Stomach (tissue), 8 donors: ENCODE measurements at regions not wholly inside any gene's neighbourhood (a gene's known extent, or its start where the extent isn't known, plus 50 kb on each side); places are given as distances from the start of the nearest gene placed in this dataset.

Experiments used
- DNase-seq, 2 donors: peaks; one replicate each; pipeline versions ENCODE4 v3.0.0 to v3.0.0-alpha.2; 2013 to 2019
- H3K27ac ChIP-seq, 5 donors: fragments of 200-600 bp in 4 of 5; sonication (generic) in 4 of 5; one replicate each; pipeline ENCODE4 v1.5.1; 2013 to 2019; ENCODE audit warnings: mild to moderate bottlenecking in 1 of 5, moderate library complexity in 1 of 5
- H3K27me3 ChIP-seq, 3 donors: fragments of 200-600 bp; sonication (generic); one replicate each; pipeline ENCODE4 v1.5.1; 2017 to 2019; ENCODE audit warnings: mixed run types in 1 of 3
- H3K36me3 ChIP-seq, 4 donors: fragments of 200-600 bp; sonication (generic); 1 replicate in 3 of 4; 2 replicates in 1 of 4; pipeline ENCODE4 v1.5.1; 2016 to 2019
- H3K4me1 ChIP-seq, 4 donors: fragments of 200-600 bp; sonication (generic); one replicate each; pipeline ENCODE4 v1.5.1; 2016 to 2019
- H3K4me3 ChIP-seq, 4 donors: fragments of 200-600 bp; sonication (generic) in 3 of 4; one replicate each; pipeline ENCODE4 v1.5.1; 2016 to 2019; ENCODE audit warnings: mild to moderate bottlenecking in 1 of 4
- H3K9me3 ChIP-seq, 4 donors: fragments of 200-600 bp; sonication (generic); one replicate each; pipeline ENCODE4 v1.5.1; 2016 to 2019
- CTCF ChIP-seq, 7 experiments: fragments of 450-650 bp in 4 of 7; fragments of 200-600 bp in 3 of 7; sonication (generic) in 3 of 7; IDR thresholded peaks; one replicate each; pipeline ENCODE4 v1.5.1; 2016 to 2019; ENCODE audit warnings: antibody characterized with exemption in 7 of 7, control low read depth in 2 of 7, mild to moderate bottlenecking in 1 of 7
- EP300 ChIP-seq: sonication (generic); formaldehyde crosslinking; IDR thresholded peaks from one replicate; pipeline ENCODE4 v1.6.1; 2017; ENCODE audit warnings: antibody characterized with exemption
- POLR2A ChIP-seq, 4 donors: fragments of 450-650 bp; IDR thresholded peaks; one replicate each; pipeline ENCODE4 v1.6.1; 2016; ENCODE audit warnings: antibody characterized with exemption in 4 of 4, control low read depth in 2 of 4, mild to moderate bottlenecking in 1 of 4, moderate library complexity in 1 of 4
- POLR2AphosphoS5 ChIP-seq, 3 donors: sonication (generic); formaldehyde crosslinking; IDR thresholded peaks; one replicate each; pipeline ENCODE4 v1.6.1; 2016; ENCODE audit warnings: antibody characterized with exemption in 3 of 3
- WGBS, 5 donors: extraction: QIAGEN DNeasy Blood & Tissue Kit in 3 of 5; methylation state at CpG; one replicate each; pipeline versions ENCODE4 v1.1.5 to v1.1.7; 2013 to 2018; 5-methylcytosine and 5-hydroxymethylcytosine counted together
- intact Hi-C: fragments of 100-400 bp; cut with DNase I; formaldehyde crosslinking; loops from one replicate; pipeline ENCODE4 v1.15.1; 2023; ENCODE audit warnings: low total_unique reads
- donor health status: healthy with polysubstance abuse.
- donor health status: Bipolar disorder and iron deficiency.
- donor health status: healthy.

- 65 to 74% (median 69%) methylated on average over 3 of the region's 3 CpGs for WGBS, 5 donors
- no peaks in the 10 kb centered on the region for H3K9me3 ChIP-seq
- DNase-seq: no peak
- no peak overlapping the region for H3K27ac ChIP-seq
- H3K4me3 ChIP-seq: no peak overlapping the region
- intact Hi-C loops: no loop called here
- TF ChIP-seq POLR2A (IDR thresholded peaks at IDR 0.05) (no peak), CTCF (IDR thresholded peaks at IDR 0.05) (no peak), EP300 (no peak), POLR2AphosphoS5 (IDR thresholded peaks at IDR 0.05) (no peak)
- H3K36me3 ChIP-seq: no peaks in the 10 kb centered on the region
- no peaks in the 10 kb centered on the region for H3K27me3 ChIP-seq
- H3K4me1 ChIP-seq: no peaks in the 10 kb centered on the region
Observed at GRCh38 chr4:155496294-155496626, 119.5 kb upstream of the MAP9 start.

- TF ChIP-seq EP300: no peak
- TF ChIP-seq POLR2A (IDR thresholded peaks at IDR 0.05): no peak
- no peak for TF ChIP-seq CTCF (IDR thresholded peaks at IDR 0.05)
- intact Hi-C loops: no loop called here
- Histone ChIP-seq H3K9me3 (no peaks in the 10 kb centered on the region), H3K27ac (no peak overlapping the region), H3K36me3 (no peaks in the 10 kb centered on the region), H3K4me1 (no peaks in the 10 kb centered on the region), H3K27me3 (no peaks in the 10 kb centered on the region), H3K4me3 (no peak overlapping the region)
- 81 to 85% (median 85%) methylated on average over 11 of the region's 11 CpGs for WGBS, 5 donors
- DNase-seq: no peak
Observed at GRCh38 chr4:155495572-155496293, 119.0 kb upstream of the MAP9 start.

- H3K9me3 ChIP-seq: no peaks in the 10 kb centered on the region
- H3K4me1 ChIP-seq: no peaks in the 10 kb centered on the region
- no peak overlapping the region for H3K27ac ChIP-seq
- no peak for DNase-seq
- no peak overlapping the region for H3K4me3 ChIP-seq
- no peak for TF ChIP-seq EP300
- TF ChIP-seq POLR2AphosphoS5 (IDR thresholded peaks at IDR 0.05): no peak
- no peak for TF ChIP-seq POLR2A (IDR thresholded peaks at IDR 0.05)
- TF ChIP-seq CTCF (IDR thresholded peaks at IDR 0.05): no peak
- 46 to 67% (median 47%) methylated on average over 6 of the region's 6 CpGs for WGBS, 5 donors
- H3K36me3 ChIP-seq: no peaks in the 10 kb centered on the region
- H3K27me3 ChIP-seq: no peaks in the 10 kb centered on the region
- intact Hi-C loops: no loop called here
Observed at GRCh38 chr4:155494037-155494718, 117.4 kb upstream of the MAP9 start.

- Histone ChIP-seq H3K9me3 (no peaks in the 10 kb centered on the region), H3K27ac (no peak overlapping the region), H3K4me1 (no peaks in the 10 kb centered on the region), H3K27me3 (no peaks in the 10 kb centered on the region), H3K4me3 (no peak overlapping the region), H3K36me3 (no peaks in the 10 kb centered on the region)
- intact Hi-C loops: no loop called here
- no peak for DNase-seq
- TF ChIP-seq CTCF (IDR thresholded peaks at IDR 0.05) (no peak), EP300 (no peak), POLR2AphosphoS5 (IDR thresholded peaks at IDR 0.05) (no peak), POLR2A (IDR thresholded peaks at IDR 0.05) (no peak)
- WGBS, 5 donors: 67 to 81% (median 80%) methylated on average over 4 of the region's 4 CpGs
Observed at GRCh38 chr4:155491336-155492120, 114.8 kb upstream of the MAP9 start.
